GM20000 (cell line): ENCODE measurements at regions not wholly inside any gene's neighbourhood (a gene's known extent, or its start where the extent isn't known, plus 50 kb on each side); places are given as distances from the start of the nearest gene placed in this dataset.
"Not testable (repeated sequence)": the region's sequence is repeated elsewhere in the genome, so short reads cannot be mapped to it uniquely, and the experiment has no call there.

Experiments
- DNase-seq: peaks from one replicate; pipeline ENCODE4 v3.0.0; 2012; ENCODE audit warnings: low spot score
- CTCF ChIP-seq: IDR thresholded peaks from 2 replicates; pipeline ENCODE4 v1.5.1; 2012; ENCODE audit warnings: mild to moderate bottlenecking, control low read depth; ENCODE audit errors: extremely low read depth, missing control alignments

GRCh38 chr6:170089963-170090362 lies 200.9 kb downstream of the DLL1 start:
- DNase-seq: no peak
- TF ChIP-seq CTCF: no peak

- DNase-seq: peak; percentile 48
These were observed 202.3 kb downstream of the DLL1 start for GRCh38 chr6:170088582-170088955.

DNA sequence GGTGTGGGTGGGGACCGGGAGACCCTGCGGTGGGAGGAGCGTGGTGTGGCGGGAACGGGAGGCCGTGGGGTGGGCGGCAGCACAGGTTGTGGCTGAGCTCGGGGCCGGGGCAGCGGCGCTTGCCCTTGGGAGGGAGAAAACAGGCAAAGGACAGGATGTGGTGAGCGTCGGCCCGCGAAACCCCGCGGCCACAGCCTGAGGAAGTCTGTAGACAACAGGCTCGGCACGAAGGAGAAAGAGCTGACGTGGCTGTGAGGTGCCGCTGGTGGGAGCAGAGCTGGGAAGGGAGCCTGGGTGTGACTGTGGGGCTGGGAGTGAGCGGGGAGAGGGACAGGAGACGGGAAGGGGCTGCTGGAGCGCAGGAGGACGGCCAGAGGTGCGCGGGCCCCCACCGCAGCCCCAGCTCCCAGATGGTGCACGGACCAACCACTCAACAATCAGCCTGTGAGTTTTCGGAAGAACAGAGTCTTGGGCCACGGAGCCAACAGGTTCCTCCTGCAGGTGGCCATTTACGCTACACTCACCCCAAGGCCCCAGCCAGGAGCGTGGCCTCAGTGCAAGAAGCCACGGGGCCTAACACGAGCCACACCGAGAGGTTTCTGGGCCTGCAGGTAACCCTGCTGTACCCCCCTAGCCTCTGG lies 202.8 kb downstream of the DLL1 start:
- TF ChIP-seq CTCF: no peak
- DNase-seq: peak; percentile 89

More at GRCh38 chr6:170088582-170088955, 202.3 kb downstream of the DLL1 start:
- no peak for TF ChIP-seq CTCF

- DNase-seq: not testable (repeated sequence)
These were observed 203.5 kb downstream of the DLL1 start for GRCh38 chr6:170087421-170087780.

- DNase-seq: no peak
- no peak for TF ChIP-seq CTCF
These were observed 204.0 kb downstream of the DLL1 start for GRCh38 chr6:170086639-170087420.

- DNase-seq: no peak
- no peak for TF ChIP-seq CTCF
These were observed 205.1 kb downstream of the DLL1 start for GRCh38 chr6:170085475-170086401.

- no peak for TF ChIP-seq CTCF
- no peak for DNase-seq
These were observed 206.6 kb downstream of the DLL1 start for GRCh38 chr6:170084166-170084730.
